Lower leg skin (tissue), 4 donors: ENCODE measurements at regions not wholly inside any gene's neighbourhood (a gene's known extent, or its start where the extent isn't known, plus 50 kb on each side); places are given as distances from the start of the nearest gene placed in this dataset.

Experiments
- DNase-seq, 2 donors: peaks; one replicate each; pipeline ENCODE4 v3.0.0-alpha.2; 2019; ENCODE audit warnings: low spot score in 2 of 2
- H3K4me3 ChIP-seq: fragments of 200-600 bp; sonication (generic); 2 replicates; pipeline ENCODE4 v1.5.1; 2017; ENCODE audit warnings: mild to moderate bottlenecking, low read depth; ENCODE audit not compliant: poor library complexity, severe bottlenecking
- POLR2A ChIP-seq, 2 donors: fragments of 450-650 bp; IDR thresholded peaks; one replicate each; pipeline ENCODE4 v1.6.1; 2016 to 2017; ENCODE audit warnings: antibody characterized with exemption in 2 of 2, mild to moderate bottlenecking in 1 of 2, moderate library complexity in 1 of 2
- WGBS, 2 donors: methylation state at CpG; one replicate each; pipeline ENCODE4 v1.1.5; 2018; 5-methylcytosine and 5-hydroxymethylcytosine counted together
- intact Hi-C: fragments of 100-400 bp; cut with DNase I; formaldehyde crosslinking; loops from one replicate; pipeline ENCODE4 v1.15.0; 2023; ENCODE audit warnings: low total_unique reads
- TF ChIP-seq, protein P1 (sequence below), 3 donors: fragments of 450-650 bp; IDR thresholded peaks; one replicate each; pipeline ENCODE4 v1.5.1; 2016; ENCODE audit warnings: antibody characterized with exemption in 3 of 3, mild to moderate bottlenecking in 3 of 3, moderate library complexity in 2 of 3

DNA sequence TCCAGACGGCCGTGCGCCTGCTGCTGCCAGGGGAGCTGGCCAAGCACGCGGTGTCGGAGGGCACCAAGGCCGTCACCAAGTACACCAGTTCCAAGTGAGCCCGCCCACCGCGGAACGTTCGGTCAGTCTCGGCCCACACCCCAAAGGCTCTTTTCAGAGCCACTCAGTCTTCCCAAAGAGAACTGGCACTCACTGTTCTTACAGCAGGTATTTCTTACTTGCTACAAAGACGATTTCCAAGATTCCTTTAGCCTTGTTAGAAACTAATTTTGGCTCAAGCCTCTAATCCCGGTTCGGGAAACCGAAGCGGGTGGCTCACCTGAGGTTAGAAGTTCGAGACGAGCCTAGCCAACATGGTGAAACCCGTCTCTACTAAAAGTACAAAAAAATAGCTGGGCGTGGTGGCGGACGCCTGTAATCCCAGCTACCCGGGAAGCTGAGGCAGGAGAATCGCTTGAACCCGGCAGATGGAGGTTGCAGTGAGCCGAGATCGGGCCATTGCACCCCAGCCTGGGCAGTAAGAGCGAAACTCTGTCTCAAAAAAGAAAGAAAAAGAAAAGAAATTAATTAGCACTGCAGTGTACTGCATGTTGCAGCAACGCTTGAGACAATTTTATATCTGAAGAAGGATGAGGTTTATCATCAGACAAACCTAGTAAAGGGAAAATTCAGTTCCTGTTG is 73.1 kb downstream of the OR2B2 start:
- TF ChIP-seq POLR2A (IDR thresholded peaks at IDR 0.05) = no peak
- TF ChIP-seq, protein P1, sequence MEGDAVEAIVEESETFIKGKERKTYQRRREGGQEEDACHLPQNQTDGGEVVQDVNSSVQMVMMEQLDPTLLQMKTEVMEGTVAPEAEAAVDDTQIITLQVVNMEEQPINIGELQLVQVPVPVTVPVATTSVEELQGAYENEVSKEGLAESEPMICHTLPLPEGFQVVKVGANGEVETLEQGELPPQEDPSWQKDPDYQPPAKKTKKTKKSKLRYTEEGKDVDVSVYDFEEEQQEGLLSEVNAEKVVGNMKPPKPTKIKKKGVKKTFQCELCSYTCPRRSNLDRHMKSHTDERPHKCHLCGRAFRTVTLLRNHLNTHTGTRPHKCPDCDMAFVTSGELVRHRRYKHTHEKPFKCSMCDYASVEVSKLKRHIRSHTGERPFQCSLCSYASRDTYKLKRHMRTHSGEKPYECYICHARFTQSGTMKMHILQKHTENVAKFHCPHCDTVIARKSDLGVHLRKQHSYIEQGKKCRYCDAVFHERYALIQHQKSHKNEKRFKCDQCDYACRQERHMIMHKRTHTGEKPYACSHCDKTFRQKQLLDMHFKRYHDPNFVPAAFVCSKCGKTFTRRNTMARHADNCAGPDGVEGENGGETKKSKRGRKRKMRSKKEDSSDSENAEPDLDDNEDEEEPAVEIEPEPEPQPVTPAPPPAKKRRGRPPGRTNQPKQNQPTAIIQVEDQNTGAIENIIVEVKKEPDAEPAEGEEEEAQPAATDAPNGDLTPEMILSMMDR (IDR thresholded peaks at IDR 0.05) = no peak
- intact Hi-C loops = no loop called here
- WGBS, 2 donors = 1% methylated on average over 31 of the region's 31 CpGs
- H3K4me3 ChIP-seq = peak overlapping the region; percentile 83
- DNase-seq = peak in 1 of 2 donors; percentile 55

DNA sequence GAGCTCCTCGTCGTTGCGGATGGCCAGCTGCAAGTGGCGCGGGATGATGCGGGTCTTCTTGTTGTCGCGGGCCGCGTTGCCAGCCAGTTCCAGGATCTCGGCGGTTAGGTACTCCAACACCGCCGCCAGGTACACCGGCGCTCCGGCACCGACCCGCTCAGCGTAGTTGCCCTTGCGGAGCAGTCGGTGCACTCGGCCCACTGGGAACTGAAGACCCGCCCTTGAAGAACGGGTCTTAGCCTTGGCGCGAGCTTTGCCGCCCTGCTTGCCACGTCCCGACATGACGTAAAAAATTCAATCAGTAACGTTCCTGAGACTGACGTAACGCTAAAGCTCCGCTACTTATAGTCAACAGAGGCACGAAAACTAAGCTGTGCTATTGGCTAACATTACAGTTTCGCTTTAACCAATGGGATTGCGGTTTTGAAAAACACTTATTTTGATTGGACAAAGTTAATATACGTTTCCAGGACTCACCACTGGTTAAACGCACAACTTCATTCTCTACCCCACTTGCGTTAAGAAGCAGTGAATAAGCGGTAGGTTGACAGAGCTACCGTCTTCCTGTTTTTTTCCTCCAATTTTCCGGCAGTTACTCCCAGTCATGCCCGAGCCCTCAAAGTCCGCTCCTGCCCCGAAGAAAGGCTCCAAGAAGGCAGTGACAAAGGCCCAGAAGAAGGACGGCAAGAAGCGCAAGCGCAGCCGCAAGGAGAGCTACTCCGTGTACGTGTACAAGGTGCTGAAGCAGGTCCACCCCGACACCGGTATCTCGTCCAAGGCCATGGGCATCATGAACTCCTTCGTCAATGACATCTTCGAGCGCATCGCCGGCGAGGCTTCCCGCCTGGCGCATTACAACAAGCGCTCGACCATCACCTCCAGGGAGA is 73.9 kb downstream of the OR2B2 start:
- H3K4me3 ChIP-seq = peak overlapping the region; percentile 83
- TF ChIP-seq, protein P1 (IDR thresholded peaks at IDR 0.05) = no peak
- TF ChIP-seq POLR2A (IDR thresholded peaks at IDR 0.05) = peak in 1 of 2 donors; percentile 54
- peak; percentile 86 to 94 for DNase-seq
- 1% methylated on average over 36 to 66 of the region's 66 CpGs for WGBS, 2 donors
- intact Hi-C loops = no loop called here

DNA sequence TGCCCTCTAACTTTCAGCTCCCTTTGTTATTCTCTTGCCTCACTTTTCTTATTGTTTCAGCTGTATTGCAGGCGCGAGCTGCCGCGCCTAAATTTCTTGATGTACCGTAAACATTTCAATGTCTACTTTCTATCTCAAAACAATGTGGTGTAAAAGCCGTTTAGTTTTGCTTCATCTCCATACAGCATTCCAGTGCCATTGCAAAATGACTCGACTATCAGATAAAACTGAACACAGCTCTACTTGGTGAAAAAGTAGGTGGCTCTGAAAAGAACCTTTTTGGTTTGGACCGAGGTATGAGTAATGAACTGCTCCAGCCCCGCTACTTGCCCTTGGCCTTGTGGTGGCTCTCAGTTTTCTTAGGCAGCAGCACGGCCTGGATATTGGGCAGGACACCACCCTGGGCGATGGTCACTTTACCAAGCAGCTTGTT is 74.6 kb downstream of the OR2B2 start:
- peak overlapping the region; percentile 83 for H3K4me3 ChIP-seq
- WGBS, 2 donors = 0 to 1% methylated on average over 11 of the region's 11 CpGs
- intact Hi-C loops = no loop called here
- no peak for DNase-seq
- TF ChIP-seq POLR2A (IDR thresholded peaks at IDR 0.05) = no peak
- TF ChIP-seq, protein P1 (IDR thresholded peaks at IDR 0.05) = no peak

DNA sequence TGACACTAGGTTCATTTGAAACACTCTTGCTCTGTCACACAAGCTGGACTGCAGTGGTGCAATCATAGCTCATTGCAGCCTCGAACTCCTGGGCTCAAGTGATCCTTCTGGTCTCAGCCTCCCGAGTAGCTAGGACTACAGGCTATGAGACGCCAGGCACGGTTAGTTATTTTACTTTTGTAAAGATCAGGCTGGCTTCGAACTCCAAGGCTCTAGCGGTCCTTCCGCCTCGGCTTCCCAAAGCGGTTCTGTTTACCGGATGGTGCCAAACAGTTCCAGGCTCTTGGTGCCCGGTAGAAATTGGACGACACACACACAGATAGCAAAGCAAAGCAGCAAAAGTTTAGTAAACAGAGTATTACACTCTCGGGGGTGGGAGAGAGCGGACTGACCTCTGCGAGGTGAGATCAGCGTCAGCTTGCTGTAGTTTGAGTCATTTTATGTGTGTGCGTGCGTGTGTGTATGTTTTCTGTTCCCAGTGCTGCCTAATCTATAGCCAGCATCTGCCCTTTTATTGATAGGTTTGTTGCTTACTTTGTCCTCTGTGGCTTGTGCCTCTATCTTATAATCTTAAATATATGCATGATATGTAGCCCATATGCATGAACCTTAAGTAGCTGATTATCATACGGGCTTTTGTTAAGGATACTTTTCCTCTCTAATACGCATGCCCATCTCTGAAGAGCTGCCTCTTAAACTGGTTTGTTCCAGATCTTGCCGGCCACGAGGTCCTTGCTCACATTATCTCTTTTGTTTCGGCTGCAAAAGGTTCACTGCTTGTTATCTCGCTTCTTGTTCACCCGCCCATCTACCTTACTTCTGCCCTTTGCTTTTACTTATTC is 75.2 kb downstream of the OR2B2 start:
- TF ChIP-seq, protein P1 (IDR thresholded peaks at IDR 0.05) = no peak
- no peak for TF ChIP-seq POLR2A (IDR thresholded peaks at IDR 0.05)
- H3K4me3 ChIP-seq = peak overlapping the region; percentile 83
- WGBS, 2 donors = 0 to 2% methylated on average over 25 of the region's 25 CpGs
- peak; percentile 62 to 90 for DNase-seq
- intact Hi-C loops = no loop called here

DNA sequence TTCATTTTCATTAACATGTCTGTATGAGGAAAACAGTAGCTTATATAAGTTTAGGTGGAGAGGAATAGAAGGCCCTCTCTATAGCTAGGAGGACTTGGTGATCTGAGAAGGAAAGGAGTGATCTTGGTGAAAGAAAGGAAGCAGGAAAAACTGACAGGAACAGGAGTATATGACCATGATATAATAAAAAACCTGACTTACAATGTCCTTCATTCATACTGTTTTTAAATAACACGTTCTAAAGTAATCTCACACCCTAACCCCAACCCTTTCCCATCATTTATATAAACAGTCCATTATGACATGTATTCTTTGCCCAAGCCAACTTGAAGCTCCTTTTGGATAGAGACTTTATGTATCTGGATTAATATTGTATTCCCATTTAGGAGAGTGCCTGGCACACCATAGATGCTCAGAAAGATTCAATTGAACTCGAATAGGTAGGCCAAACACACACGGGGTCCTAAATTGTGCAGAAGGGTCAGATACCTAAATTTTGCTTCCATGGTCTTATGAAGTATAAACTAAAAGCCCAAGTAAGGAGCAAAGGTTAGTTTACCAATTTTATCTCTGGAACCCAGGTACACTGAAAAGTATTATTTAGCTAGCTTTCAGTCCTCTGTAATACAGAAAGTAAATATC is 75.9 kb downstream of the OR2B2 start:
- TF ChIP-seq, protein P1 (IDR thresholded peaks at IDR 0.05) = no peak
- TF ChIP-seq POLR2A (IDR thresholded peaks at IDR 0.05) = no peak
- intact Hi-C loops = no loop called here
- 27 to 33% methylated on average over 3 of the region's 3 CpGs for WGBS, 2 donors

More for the DNA sequence above, 75.9 kb downstream of the OR2B2 start:
- H3K4me3 ChIP-seq = no peak overlapping the region
- DNase-seq = no peak
